H9 (cell line): ENCODE measurements at regions not wholly inside any gene's neighbourhood (a gene's known extent, or its start where the extent isn't known, plus 50 kb on each side); places are given as distances from the start of the nearest gene placed in this dataset.

Experiments
- DNase-seq: peaks from one replicate; pipeline ENCODE4 v3.0.0-alpha.2; 2017
- H2AFZ ChIP-seq: one replicate; pipeline ENCODE4 v1.6.1; 2013; ENCODE audit warnings: mild to moderate bottlenecking, low read length, control low read depth, moderate library complexity
- H2AK5ac ChIP-seq: 2 replicates; pipeline ENCODE4 v1.6.1; 2013; ENCODE audit warnings: low read length, control low read depth, mixed read lengths; ENCODE audit not compliant: insufficient read length
- H2BK120ac ChIP-seq: one replicate; pipeline ENCODE4 v1.6.1; 2013; ENCODE audit warnings: low read depth, mild to moderate bottlenecking, low read length, control low read depth, inconsistent platforms; ENCODE audit not compliant: poor library complexity, severe bottlenecking
- H2BK12ac ChIP-seq: 2 replicates; pipeline ENCODE4 v1.6.1; 2013; ENCODE audit warnings: low read length, control low read depth, mixed read lengths, low read depth; ENCODE audit not compliant: insufficient read length
- H2BK15ac ChIP-seq: 2 replicates; pipeline ENCODE4 v1.6.1; 2013; ENCODE audit warnings: low read depth, low read length, control low read depth
- H2BK20ac ChIP-seq: one replicate; pipeline ENCODE4 v1.6.1; 2013; ENCODE audit warnings: low read depth, mild to moderate bottlenecking, low read length, control low read depth, inconsistent platforms; ENCODE audit not compliant: poor library complexity, severe bottlenecking
- H2BK5ac ChIP-seq: 2 replicates; pipeline ENCODE4 v1.6.1; 2013; ENCODE audit warnings: low read length, control low read depth, mixed read lengths; ENCODE audit not compliant: insufficient read length
- H3K14ac ChIP-seq: 2 replicates; pipeline ENCODE4 v1.6.1; 2013; ENCODE audit warnings: low read length, control low read depth; ENCODE audit not compliant: insufficient read depth
- H3K18ac ChIP-seq: 2 replicates; pipeline ENCODE4 v1.6.1; 2013; ENCODE audit warnings: low read depth, mild to moderate bottlenecking, mixed read lengths, low read length, control low read depth; ENCODE audit not compliant: insufficient read length
- H3K23ac ChIP-seq: 2 replicates; pipeline ENCODE4 v1.6.1; 2013; ENCODE audit warnings: low read length, control low read depth, mixed read lengths, low read depth; ENCODE audit not compliant: insufficient read length
- H3K23me2 ChIP-seq: 2 replicates; pipeline ENCODE4 v1.6.1; 2013; ENCODE audit warnings: low read depth, mild to moderate bottlenecking, mixed read lengths, low read length, control low read depth; ENCODE audit not compliant: insufficient read length, poor library complexity, severe bottlenecking
- H3K27ac ChIP-seq: 2 replicates; pipeline ENCODE4 v1.5.1; 2013; ENCODE audit warnings: low read length, control low read depth, mixed read lengths, low read depth; ENCODE audit not compliant: insufficient read length
- H3K27me3 ChIP-seq: 2 replicates; pipeline ENCODE4 v1.6.1; 2013; ENCODE audit warnings: low read length, control low read depth, inconsistent platforms; ENCODE audit not compliant: insufficient read depth
- H3K4ac ChIP-seq: 2 replicates; pipeline ENCODE4 v1.6.1; 2013; ENCODE audit warnings: low read depth, mild to moderate bottlenecking, control low read depth, inconsistent platforms, low read length, moderate library complexity
- H3K4me1 ChIP-seq: 2 replicates; pipeline ENCODE4 v1.6.1; 2013; ENCODE audit warnings: low read length, control low read depth, inconsistent platforms; ENCODE audit not compliant: insufficient read depth
- H3K4me2 ChIP-seq: 2 replicates; pipeline ENCODE4 v1.6.1; 2013; ENCODE audit warnings: low read length, control low read depth, mixed read lengths; ENCODE audit not compliant: insufficient read length, insufficient read depth
- H3K56ac ChIP-seq: 2 replicates; pipeline ENCODE4 v1.6.1; 2013; ENCODE audit warnings: low read depth, mild to moderate bottlenecking, mixed read lengths, low read length, control low read depth; ENCODE audit not compliant: insufficient read length
- H3K79me1 ChIP-seq: 2 replicates; pipeline ENCODE4 v1.6.1; 2013; ENCODE audit warnings: low read depth, mild to moderate bottlenecking, moderate library complexity, low read length, control low read depth, inconsistent platforms; ENCODE audit not compliant: insufficient read depth, poor library complexity, severe bottlenecking
- H3K79me2 ChIP-seq: 2 replicates; pipeline ENCODE4 v1.6.1; 2013; ENCODE audit warnings: low read length, control low read depth, inconsistent platforms; ENCODE audit not compliant: insufficient read depth
- H3K9ac ChIP-seq: 2 replicates; pipeline ENCODE4 v1.6.1; 2013; ENCODE audit warnings: low read length, control low read depth, mixed read lengths; ENCODE audit not compliant: insufficient read length; ENCODE audit errors: extremely low read depth
- H3K9me3 ChIP-seq: one replicate; pipeline ENCODE4 v1.6.1; 2013; ENCODE audit warnings: low read depth, low read length, inconsistent platforms; ENCODE audit not compliant: control insufficient read depth
- H3T11ph ChIP-seq: one replicate; pipeline ENCODE4 v1.6.1; 2013; ENCODE audit warnings: mild to moderate bottlenecking, low read length, control low read depth, inconsistent platforms
- H4K20me1 ChIP-seq: one replicate; pipeline ENCODE4 v1.6.1; 2013; ENCODE audit not compliant: control insufficient read depth, insufficient read length, insufficient read depth
- H4K5ac ChIP-seq: 2 replicates; pipeline ENCODE4 v1.6.1; 2013; ENCODE audit warnings: low read depth, mild to moderate bottlenecking, mixed read lengths, low read length, control low read depth; ENCODE audit not compliant: insufficient read length
- H4K8ac ChIP-seq: replicated peaks from 2 replicates; pipeline ENCODE4 v1.6.1; 2013; ENCODE audit warnings: low read length, control low read depth, mixed read lengths, low read depth; ENCODE audit not compliant: insufficient read length
- H4K91ac ChIP-seq: 2 replicates; pipeline ENCODE4 v1.6.1; 2013; ENCODE audit warnings: low read depth, mild to moderate bottlenecking, moderate library complexity, mixed read lengths, low read length, control low read depth; ENCODE audit not compliant: insufficient read length
- H3K27ac Mint-ChIP-seq, 3 experiments: 2 replicates in 2 of 3; 3 replicates in 1 of 3; pipeline ENCODE4 v1.8.0; 2020 to 2021; ENCODE audit warnings: mixed read lengths in 3 of 3, mild to moderate bottlenecking in 1 of 3, moderate library complexity in 1 of 3
- H3K27me3 Mint-ChIP-seq: 2 replicates; pipeline ENCODE4 v1.8.0; 2021; ENCODE audit warnings: low read depth, mild to moderate bottlenecking, moderate library complexity, mixed read lengths
- H3K36me3 Mint-ChIP-seq, 3 experiments: 2 replicates in 2 of 3; 3 replicates in 1 of 3; pipeline ENCODE4 v1.8.0; 2020 to 2021; ENCODE audit warnings: low read depth in 3 of 3, mixed read lengths in 3 of 3; ENCODE audit not compliant: insufficient read depth in 1 of 3
- H3K4me1 Mint-ChIP-seq, 2 experiments: 2 replicates each; pipeline ENCODE4 v1.8.0; 2020; ENCODE audit warnings: mixed read lengths in 2 of 2
- H3K4me3 Mint-ChIP-seq, 2 experiments: 2 replicates in 1 of 2; 3 replicates in 1 of 2; pipeline ENCODE4 v1.8.0; 2020 to 2021; ENCODE audit warnings: mild to moderate bottlenecking in 2 of 2, mixed read lengths in 2 of 2, moderate library complexity in 1 of 2
- H3K9me3 Mint-ChIP-seq, 2 experiments: 2 replicates in 1 of 2; 3 replicates in 1 of 2; pipeline ENCODE4 v1.8.0; 2020; ENCODE audit warnings: mild to moderate bottlenecking in 2 of 2, mixed read lengths in 2 of 2, moderate library complexity in 1 of 2
- CTCF ChIP-seq: fragments of 200-600 bp; sonication (generic); conservative IDR thresholded peaks from 3 replicates; pipeline ENCODE4 v1.8.0; 2021; ENCODE audit warnings: antibody characterized with exemption, mild to moderate bottlenecking
- WGBS: extraction: QIAGEN DNeasy Blood & Tissue Kit; methylation state at CpG from one replicate; pipeline ENCODE4 v1.1.7; 2013; ENCODE audit warnings: missing lambda C conversion rate, low lambda C conversion rate, mixed read lengths; ENCODE audit not compliant: insufficient read length; ENCODE audit errors: extremely low coverage; 5-methylcytosine and 5-hydroxymethylcytosine counted together

GRCh38 chr11:112540261-112540660 lies 279.6 kb upstream of the PLET1 start:
- peaks cover 8 to 16% (median 15%) of the 10 kb centered on the region in 3 experiments; a peak in 6 of 7 replicates for H3K36me3 Mint-ChIP-seq
- no CpG with 5 or more reads among the region's 2 CpGs for WGBS
- no peak overlapping the region for H4K8ac ChIP-seq

More at GRCh38 chr11:112540261-112540660, 279.6 kb upstream of the PLET1 start:
- H3K27me3 Mint-ChIP-seq: peaks cover 9% of the 10 kb centered on the region
- no peak overlapping the region for H2AFZ ChIP-seq
- no peaks in the 10 kb centered on the region for H3K79me2 ChIP-seq
- no peak overlapping the region for H2BK12ac ChIP-seq
- no peaks in the 10 kb centered on the region for H4K20me1 ChIP-seq
- no peak overlapping the region for H3T11ph ChIP-seq
- no peak overlapping the region for H2BK20ac ChIP-seq
- H3K23me2 ChIP-seq: no peaks in the 10 kb centered on the region
- no peak overlapping the region for H2AK5ac ChIP-seq
- no peaks in the 10 kb centered on the region for H3K79me1 ChIP-seq
- H3K27ac Mint-ChIP-seq: no peak overlapping the region
- peaks cover 12 to 14% of the 10 kb centered on the region in 2 experiments for H3K4me1 Mint-ChIP-seq
- H3K4ac ChIP-seq: no peak overlapping the region
- H3K9me3 Mint-ChIP-seq: peaks cover 16 to 20% of the 10 kb centered on the region in 2 experiments
- no peak overlapping the region for H2BK5ac ChIP-seq
- H3K4me3 Mint-ChIP-seq: no peak overlapping the region
- H3K23ac ChIP-seq: no peak overlapping the region
- H4K5ac ChIP-seq: no peak overlapping the region
- no peak overlapping the region for H2BK120ac ChIP-seq
- DNase-seq: no peak
- H2BK15ac ChIP-seq: no peak overlapping the region
- no peak overlapping the region for H4K91ac ChIP-seq
- H3K27ac ChIP-seq: no peak overlapping the region
- H3K9me3 ChIP-seq: no peaks in the 10 kb centered on the region
- H3K9ac ChIP-seq: no peak overlapping the region
- no peak overlapping the region for H3K4me2 ChIP-seq
- no peak overlapping the region for H3K14ac ChIP-seq
- no peaks in the 10 kb centered on the region for H3K4me1 ChIP-seq
- no peak overlapping the region for H3K56ac ChIP-seq
- no peaks in the 10 kb centered on the region for H3K27me3 ChIP-seq
- H3K18ac ChIP-seq: no peak overlapping the region
- TF ChIP-seq CTCF: no peak
